GM19324 (cell line): ENCODE measurements at regions not wholly inside any gene's neighbourhood (a gene's known extent, or its start where the extent isn't known, plus 50 kb on each side); places are given as distances from the start of the nearest gene placed in this dataset.

Experiments used
- ATAC-seq: cut with Tn5 transposase; IDR thresholded peaks from one replicate; pipeline ENCODE4 v1.9.1; 2021; ENCODE audit warnings: mild to moderate bottlenecking, moderate library complexity; ENCODE audit not compliant: unreplicated experiment, low FRiP score

- ATAC-seq, result no peak
Measured at GRCh38 chrX:113548308-113549015, 707.8 kb upstream of the AMOT start.

- no peak for ATAC-seq
Measured at GRCh38 chrX:113545040-113545439, 704.4 kb upstream of the AMOT start.

GRCh38 chrX:113539599-113540356 lies 699.1 kb upstream of the AMOT start:
- no peak for ATAC-seq

GRCh38 chrX:113529426-113530013 lies 688.9 kb upstream of the AMOT start:
- ATAC-seq, result no peak

GRCh38 chrX:113522814-113523213 lies 682.2 kb upstream of the AMOT start:
- ATAC-seq, result no peak

- ATAC-seq, result no peak
Measured at GRCh38 chrX:113514906-113515305, 674.3 kb upstream of the AMOT start.

GRCh38 chrX:113512700-113513395 lies 672.2 kb upstream of the AMOT start:
- no peak for ATAC-seq

- no peak for ATAC-seq
Measured at GRCh38 chrX:113510586-113510985, 670.0 kb upstream of the AMOT start.

GRCh38 chrX:113492895-113493294 lies 652.3 kb upstream of the AMOT start:
- ATAC-seq, result no peak

GRCh38 chrX:113473418-113473817 lies 632.8 kb upstream of the AMOT start:
- ATAC-seq, result peak; percentile 65

- peak; percentile 38 for ATAC-seq
Measured at GRCh38 chrX:113473015-113473414, 632.4 kb upstream of the AMOT start.

- no peak for ATAC-seq
Measured at GRCh38 chrX:113470166-113470565, 629.5 kb upstream of the AMOT start.

GRCh38 chrX:113457719-113458118 lies 617.1 kb upstream of the AMOT start:
- ATAC-seq, result no peak

GRCh38 chrX:113455582-113455981 lies 615.0 kb upstream of the AMOT start:
- no peak for ATAC-seq

GRCh38 chrX:113429011-113429410 lies 588.4 kb upstream of the AMOT start:
- ATAC-seq, result no peak

- no peak for ATAC-seq
Measured at GRCh38 chrX:113422323-113422722, 581.7 kb upstream of the AMOT start.

GRCh38 chrX:113421432-113421831 lies 580.8 kb upstream of the AMOT start:
- no peak for ATAC-seq

GRCh38 chrX:113412106-113412505 lies 571.5 kb upstream of the AMOT start:
- ATAC-seq, result no peak

- ATAC-seq, result no peak
Measured at GRCh38 chrX:113408843-113409242, 568.2 kb upstream of the AMOT start.

- ATAC-seq, result no peak
Measured at GRCh38 chrX:113400193-113400704, 559.6 kb upstream of the AMOT start.
